HG03354 (cell line): ENCODE measurements at regions not wholly inside any gene's neighbourhood (a gene's known extent, or its start where the extent isn't known, plus 50 kb on each side); places are given as distances from the start of the nearest gene placed in this dataset.

Experiments used
- ATAC-seq: cut with Tn5 transposase; IDR thresholded peaks from one replicate; pipeline ENCODE4 v1.9.1; 2021; ENCODE audit warnings: mild to moderate bottlenecking; ENCODE audit not compliant: unreplicated experiment, poor library complexity, severe bottlenecking

- ATAC-seq: no peak
These were observed 247.4 kb downstream of the RHOU start for GRCh38 chr1:228982637-228983036.

DNA sequence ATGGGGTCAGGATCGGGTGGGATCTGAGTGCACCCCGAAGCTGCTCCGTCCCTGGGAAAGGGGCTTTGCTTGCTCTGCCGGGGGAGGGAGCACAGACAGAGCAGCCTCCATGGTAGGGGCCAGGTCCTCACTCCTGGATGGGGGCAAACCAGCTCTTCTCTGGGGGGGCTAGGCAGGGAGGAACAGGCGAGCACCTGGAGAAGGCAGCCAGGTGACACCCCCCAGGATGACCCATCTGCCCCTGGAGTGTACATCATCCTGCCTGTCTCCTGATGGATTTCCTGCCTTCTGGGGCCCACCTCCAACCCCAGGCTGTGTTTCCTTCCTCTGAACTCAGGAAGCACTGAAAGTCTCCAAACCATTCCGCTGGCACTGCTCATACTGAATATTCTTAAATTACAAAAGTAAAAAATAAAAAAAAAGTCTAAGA is 248.0 kb downstream of the RHOU start:
- ATAC-seq: no peak

DNA sequence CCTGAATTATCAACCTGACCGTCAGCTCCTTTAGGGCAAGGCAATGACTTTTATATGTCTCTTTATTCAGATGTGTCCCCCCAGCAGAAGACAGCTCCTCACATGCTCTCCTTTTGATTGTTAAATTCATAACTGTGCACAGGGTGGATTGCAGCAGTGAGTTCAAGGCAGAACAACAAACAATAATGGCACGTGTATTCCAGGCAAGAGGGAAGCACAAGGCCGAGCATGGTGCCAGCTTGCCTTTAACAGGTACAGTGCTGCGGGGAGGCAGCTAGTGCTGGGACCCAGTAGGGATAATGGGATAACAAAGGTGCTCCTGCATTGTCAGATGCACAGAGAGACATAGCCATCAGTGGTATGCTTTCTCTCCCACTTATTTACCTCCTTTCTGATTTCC is 248.4 kb downstream of the RHOU start:
- no peak for ATAC-seq

DNA sequence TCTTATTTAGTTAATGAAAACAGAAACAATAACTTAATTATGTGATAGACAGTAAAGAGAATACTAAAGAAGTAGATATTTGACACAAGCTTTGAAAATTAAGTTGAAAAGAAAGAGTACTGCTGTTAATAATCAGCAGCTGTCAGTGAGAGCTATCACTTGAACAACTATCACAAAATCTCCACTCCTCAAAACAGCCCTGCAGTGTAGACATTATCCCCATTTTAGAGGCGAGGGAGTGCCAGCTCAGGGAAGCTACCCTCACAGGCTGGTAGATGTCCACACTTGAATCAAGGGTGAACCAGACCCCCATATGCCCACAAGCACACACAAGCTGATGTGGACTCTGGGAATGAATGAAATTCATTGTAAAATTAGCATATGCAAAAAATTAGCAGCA is 248.8 kb downstream of the RHOU start:
- ATAC-seq: no peak

DNA sequence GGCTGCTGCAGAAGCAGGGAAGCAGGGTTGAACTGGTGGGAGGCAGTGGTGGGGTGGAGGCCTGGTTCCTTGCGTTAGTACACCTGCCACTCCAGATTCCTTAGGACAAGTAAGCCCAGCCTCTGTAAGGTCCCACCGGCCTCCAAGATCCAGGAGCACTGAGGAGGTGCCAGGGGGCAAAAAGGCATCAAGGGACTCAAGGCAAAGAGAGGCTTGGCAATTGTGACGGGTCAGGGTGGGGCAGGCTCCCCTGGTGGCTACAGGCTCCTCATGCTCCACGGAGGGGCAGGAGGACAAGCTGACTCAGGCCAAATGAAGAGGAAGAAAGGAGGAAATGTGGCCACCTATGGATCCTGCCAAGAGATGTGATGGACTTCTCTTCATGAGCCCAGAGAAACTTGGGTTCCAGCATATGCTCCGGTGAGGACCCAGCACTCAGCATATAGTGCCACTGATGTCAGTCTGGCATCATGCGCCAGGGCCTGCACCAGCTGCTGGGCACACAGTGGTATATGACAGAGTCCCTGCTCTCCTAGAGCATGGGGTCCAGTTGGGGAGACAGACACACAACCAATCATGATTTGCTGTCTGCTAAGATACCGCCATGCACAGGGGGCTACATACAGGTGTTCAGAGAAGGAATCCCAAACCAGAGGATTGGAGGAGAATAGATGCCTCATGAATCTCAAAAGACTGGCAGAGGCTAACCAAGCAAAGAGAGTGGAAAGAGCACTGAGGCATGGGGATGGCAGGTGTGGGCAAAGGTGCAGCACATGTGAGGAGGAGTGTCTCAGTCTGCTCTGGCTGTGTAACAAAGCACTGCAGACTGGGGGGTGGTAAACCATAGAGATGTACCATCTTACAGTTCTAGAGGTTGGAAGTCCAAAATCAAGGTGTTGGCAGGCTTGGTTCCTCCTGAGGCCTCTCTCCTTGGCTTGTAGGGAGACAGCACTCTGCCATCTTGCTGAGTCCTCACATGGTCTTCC is 249.7 kb downstream of the RHOU start:
- no peak for ATAC-seq

DNA sequence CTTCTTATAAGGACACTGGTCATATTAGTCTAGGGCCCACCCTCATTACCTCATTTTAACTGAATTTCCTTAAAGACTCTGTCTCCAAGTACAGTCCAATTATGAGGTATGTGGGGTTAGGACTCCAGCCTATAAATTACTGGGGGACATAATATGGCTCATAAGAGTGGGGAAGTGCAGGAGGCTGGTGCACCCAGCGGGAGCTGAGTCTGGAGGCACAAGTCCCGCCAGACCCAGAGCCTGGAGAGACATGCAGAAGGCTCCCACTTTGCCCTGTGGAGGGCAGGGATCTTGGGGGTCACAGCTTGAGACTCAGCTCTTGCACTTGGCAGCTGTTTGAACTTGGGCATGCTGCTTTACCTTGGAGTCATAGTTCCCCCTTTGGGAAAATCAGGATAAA is 250.4 kb downstream of the RHOU start:
- ATAC-seq: no peak

GRCh38 chr1:228986093-228986904 is 251.0 kb downstream of the RHOU start:
- ATAC-seq: no peak

DNA sequence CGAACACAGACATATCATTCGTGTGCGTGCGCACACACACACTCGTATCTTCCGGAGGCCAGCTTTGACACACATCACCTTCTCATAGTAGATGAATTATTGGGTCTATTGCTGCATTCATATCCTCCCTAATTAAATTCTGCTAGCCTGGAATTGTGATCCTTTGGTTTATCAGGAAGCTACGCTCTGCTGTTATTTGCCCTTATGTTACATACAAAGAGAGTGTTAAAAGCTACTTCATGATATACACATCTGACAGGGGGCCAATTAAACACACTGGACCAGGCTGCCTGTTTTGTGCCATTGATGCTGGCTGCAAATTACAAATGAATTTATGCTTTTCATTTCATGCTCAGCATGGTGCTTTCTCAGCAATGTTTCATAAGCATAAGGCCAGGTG is 252.0 kb downstream of the RHOU start:
- no peak for ATAC-seq

- no peak for ATAC-seq
These were observed 252.6 kb downstream of the RHOU start for GRCh38 chr1:228987736-228988506.

DNA sequence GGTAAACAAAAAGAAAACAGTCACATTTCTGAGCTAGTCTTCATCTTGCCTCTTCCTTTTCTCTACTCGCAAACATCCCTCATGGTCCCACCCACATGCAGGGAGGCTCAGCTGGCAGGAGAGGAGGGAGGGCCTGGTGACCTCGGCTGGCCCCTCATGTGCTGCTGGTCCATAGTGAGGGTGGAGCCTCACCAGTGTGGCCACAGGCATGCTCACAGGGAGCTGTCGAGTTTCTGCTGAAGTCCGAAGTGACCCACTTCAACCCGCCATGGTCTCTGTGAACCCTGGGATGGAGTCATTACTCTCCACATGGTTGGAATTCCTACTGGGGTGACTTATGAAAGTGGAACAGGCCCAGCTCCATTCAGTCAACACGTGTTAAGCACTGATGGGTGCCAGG is 253.4 kb downstream of the RHOU start:
- no peak for ATAC-seq

DNA sequence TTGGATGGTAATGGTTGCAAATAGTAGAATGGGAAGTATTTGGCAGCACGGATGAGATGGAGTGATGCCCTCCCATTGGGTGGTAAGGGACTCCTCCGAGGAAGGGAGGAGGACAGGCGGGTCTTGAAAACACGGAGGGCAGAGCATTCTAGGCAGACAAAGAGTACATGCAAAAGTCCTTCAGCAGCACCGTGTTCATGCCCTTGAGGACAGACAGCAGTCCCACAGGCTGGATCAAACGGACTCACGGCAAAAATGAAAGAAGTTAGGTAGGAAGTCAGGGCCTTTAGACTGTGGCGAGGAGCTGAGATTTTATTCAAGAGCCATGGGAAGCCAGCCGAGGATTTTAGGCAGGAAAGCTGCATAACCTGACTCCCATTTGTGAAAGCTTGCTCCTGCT is 253.9 kb downstream of the RHOU start:
- no peak for ATAC-seq

DNA sequence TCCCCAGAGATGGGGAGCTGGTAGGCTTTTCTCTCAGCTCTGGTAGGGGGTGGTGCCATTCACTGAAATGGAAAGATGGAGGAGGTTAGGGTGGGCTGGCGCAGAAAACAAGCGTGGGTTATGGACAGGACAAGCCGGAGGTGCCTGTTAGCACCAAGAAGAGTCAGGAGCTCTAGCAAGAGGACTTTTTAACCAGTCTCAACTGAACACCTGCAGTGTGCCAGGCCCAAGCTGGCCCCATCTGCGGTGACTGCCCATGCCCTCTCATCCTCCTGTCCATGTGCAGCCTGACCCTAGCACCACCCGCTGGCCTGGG is 254.4 kb downstream of the RHOU start:
- ATAC-seq: no peak

DNA sequence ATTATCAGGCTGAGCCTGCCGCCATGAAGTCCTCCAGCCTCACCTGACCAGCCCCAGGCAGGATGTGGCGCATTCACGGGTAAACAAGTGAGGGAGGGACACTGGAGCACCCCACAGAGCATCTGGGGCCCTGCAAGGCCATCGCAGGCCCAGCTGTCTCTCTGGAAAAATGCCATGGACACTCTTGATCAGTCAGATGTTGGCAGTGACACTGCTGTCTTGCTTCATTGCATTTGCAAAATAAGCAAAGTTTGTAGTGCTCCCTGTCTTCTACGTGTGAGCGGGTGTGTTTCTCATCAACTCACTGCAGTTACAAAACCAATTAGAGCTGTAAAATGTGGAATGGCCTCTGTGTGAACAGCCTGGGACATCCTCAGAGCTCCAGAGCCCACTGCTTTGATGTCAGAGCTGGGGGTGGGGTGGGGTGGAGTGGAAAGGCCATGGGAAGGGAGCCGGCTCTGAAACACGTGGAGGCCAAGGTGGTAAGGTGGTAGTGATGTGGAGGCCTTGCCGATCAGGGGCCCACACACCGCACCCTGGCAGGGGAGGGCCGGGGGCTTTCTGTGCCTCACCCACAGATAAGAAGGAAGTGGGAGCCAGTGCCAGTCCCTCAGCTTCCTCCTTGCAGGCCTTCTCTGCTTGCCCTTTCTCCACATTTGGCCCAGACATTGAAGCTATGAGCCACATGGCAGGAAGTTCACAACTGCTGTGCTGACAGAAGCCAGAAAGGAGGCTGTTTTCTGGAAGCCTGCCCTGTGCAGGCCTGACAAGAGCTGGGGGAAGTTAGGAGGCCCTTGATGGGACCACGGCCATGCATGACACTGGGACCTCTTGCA is 254.9 kb downstream of the RHOU start:
- ATAC-seq: no peak

GRCh38 chr1:228990906-228991569 is 255.8 kb downstream of the RHOU start:
- ATAC-seq: no peak

- no peak for ATAC-seq
These were observed 256.8 kb downstream of the RHOU start for GRCh38 chr1:228992044-228992443.

DNA sequence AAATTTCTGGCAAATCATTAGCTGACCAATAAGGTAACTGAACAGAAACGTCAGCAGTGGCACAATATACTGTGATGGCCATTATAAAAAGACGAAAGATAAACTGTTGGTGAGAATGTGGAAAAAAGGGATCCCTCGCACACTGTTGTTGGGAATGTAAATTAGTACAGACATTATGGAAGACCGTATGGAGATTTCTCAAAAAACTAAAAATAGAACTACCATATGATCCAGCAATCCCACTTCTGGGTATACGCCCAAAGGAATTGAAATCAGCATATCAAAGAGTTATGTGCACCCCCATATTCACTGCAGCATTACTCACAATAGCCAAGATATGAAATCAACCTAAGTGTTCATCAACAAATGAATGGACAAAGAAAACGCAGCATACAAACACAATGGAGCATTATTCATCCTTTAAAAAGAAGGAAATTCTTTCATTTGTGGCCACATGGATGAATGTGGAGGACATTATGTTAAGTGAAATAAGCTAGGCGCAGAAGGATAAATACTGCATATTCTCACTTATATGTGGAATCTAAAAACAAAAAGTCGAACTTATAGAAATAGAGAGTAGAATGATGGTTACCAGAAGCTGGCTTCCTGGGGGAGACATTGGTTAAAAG is 257.7 kb downstream of the RHOU start:
- ATAC-seq: no peak

DNA sequence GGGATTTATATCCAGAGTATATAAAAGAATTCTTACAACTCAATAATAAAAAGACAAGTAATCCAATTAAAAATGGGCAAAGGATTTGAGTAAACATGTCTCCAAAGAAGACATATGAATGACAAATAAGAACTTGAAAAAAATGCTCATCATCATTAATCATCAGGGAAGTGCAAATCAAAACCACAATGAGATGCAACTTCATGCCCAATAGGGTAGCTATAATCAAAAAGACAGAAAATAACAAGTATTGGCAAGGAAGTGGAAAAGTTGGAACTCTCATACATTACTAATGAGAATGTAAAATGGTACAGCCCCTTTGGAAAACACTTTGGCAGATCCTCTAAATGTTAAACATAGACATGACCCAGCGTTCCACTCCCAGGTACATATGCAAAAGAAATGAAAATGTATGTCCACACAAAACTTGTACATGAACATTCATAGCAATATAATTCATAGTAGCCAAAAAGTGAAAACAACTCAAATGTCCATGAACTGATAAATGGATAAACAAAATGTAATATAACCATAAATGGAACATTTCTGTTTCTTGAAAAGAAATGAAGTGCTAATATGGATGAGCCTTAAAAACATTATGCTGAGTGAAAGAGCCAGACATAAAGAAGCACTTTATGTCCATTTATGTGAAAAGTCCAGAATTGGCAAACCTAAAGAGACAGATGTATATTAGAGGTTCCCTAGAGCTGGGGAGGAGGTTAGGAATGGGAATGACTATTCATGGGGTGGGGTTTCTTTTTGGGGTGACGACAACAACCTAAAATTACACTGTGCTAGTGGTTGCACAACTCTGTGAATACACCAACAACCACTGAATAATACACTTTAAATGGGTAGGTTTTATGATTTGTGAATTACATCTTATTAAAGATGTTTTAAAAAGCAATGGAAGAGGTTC is 259.7 kb downstream of the RHOU start:
- no peak for ATAC-seq
